IPS-18a (cell line): ENCODE measurements at regions not wholly inside any gene's neighbourhood (a gene's known extent, or its start where the extent isn't known, plus 50 kb on each side); places are given as distances from the start of the nearest gene placed in this dataset.
"Not testable (repeated sequence)": the region's sequence is repeated elsewhere in the genome, so short reads cannot be mapped to it uniquely, and the experiment has no call there.

Experiments used
- H3K27ac ChIP-seq: one replicate; pipeline ENCODE4 v1.5.1; 2013; ENCODE audit warnings: low read length
- H3K27me3 ChIP-seq: one replicate; pipeline ENCODE4 v1.6.1; 2013; ENCODE audit warnings: mild to moderate bottlenecking, low read length; ENCODE audit not compliant: control insufficient read depth, insufficient read depth
- H3K36me3 ChIP-seq: one replicate; pipeline ENCODE4 v1.6.1; 2013; ENCODE audit warnings: low read depth, low read length; ENCODE audit not compliant: control insufficient read depth
- H3K4me1 ChIP-seq: one replicate; pipeline ENCODE4 v1.6.1; 2013; ENCODE audit warnings: low read depth, low read length; ENCODE audit not compliant: control insufficient read depth
- H3K4me3 ChIP-seq: one replicate; pipeline ENCODE4 v1.5.1; 2013; ENCODE audit warnings: low read length
- H3K9ac ChIP-seq: one replicate; pipeline ENCODE4 v1.6.1; 2013; ENCODE audit warnings: mild to moderate bottlenecking, low read length, moderate library complexity
- H3K9me3 ChIP-seq: one replicate; pipeline ENCODE4 v1.6.1; 2013; ENCODE audit warnings: low read depth, low read length; ENCODE audit not compliant: control insufficient read depth

GRCh38 chr11:91067666-91068065 is 844.8 kb upstream of the CHORDC1 start:
- Histone ChIP-seq H3K4me1 (no peaks in the 10 kb centered on the region), H3K27me3 (no peaks in the 10 kb centered on the region), H3K9me3 (no peaks in the 10 kb centered on the region), H3K4me3 (no peak overlapping the region), H3K9ac (no peak overlapping the region), H3K36me3 (no peaks in the 10 kb centered on the region), H3K27ac (no peak overlapping the region)

- no peak overlapping the region for H3K4me3 ChIP-seq
- no peaks in the 10 kb centered on the region for H3K36me3 ChIP-seq
- no peak overlapping the region for H3K9ac ChIP-seq
- H3K4me1 ChIP-seq: no peaks in the 10 kb centered on the region
- no peaks in the 10 kb centered on the region for H3K27me3 ChIP-seq
- no peak overlapping the region for H3K27ac ChIP-seq
- H3K9me3 ChIP-seq: no peaks in the 10 kb centered on the region
Measured at GRCh38 chr11:91066456-91067047, 843.7 kb upstream of the CHORDC1 start.

GRCh38 chr11:91063399-91063798 is 840.5 kb upstream of the CHORDC1 start:
- H3K9me3 ChIP-seq, H3K27ac ChIP-seq, H3K4me1 ChIP-seq, H3K36me3 ChIP-seq, H3K27me3 ChIP-seq, H3K4me3 ChIP-seq, H3K9ac ChIP-seq: not testable (repeated sequence)

GRCh38 chr11:91047882-91048281 is 825.0 kb upstream of the CHORDC1 start:
- no peaks in the 10 kb centered on the region for H3K27me3 ChIP-seq
- H3K27ac ChIP-seq: no peak overlapping the region
- H3K4me3 ChIP-seq: no peak overlapping the region
- no peaks in the 10 kb centered on the region for H3K4me1 ChIP-seq
- H3K36me3 ChIP-seq: no peaks in the 10 kb centered on the region
- no peaks in the 10 kb centered on the region for H3K9me3 ChIP-seq
- no peak overlapping the region for H3K9ac ChIP-seq

- Histone ChIP-seq H3K4me3 (no peak overlapping the region), H3K9ac (no peak overlapping the region), H3K27ac (no peak overlapping the region), H3K9me3 (no peaks in the 10 kb centered on the region), H3K4me1 (no peaks in the 10 kb centered on the region), H3K36me3 (no peaks in the 10 kb centered on the region), H3K27me3 (no peaks in the 10 kb centered on the region)
Measured at GRCh38 chr11:91046261-91046660, 823.4 kb upstream of the CHORDC1 start.

GRCh38 chr11:91041626-91042025 is 818.8 kb upstream of the CHORDC1 start:
- no peaks in the 10 kb centered on the region for H3K27me3 ChIP-seq
- H3K9me3 ChIP-seq: no peaks in the 10 kb centered on the region
- no peak overlapping the region for H3K4me3 ChIP-seq
- no peaks in the 10 kb centered on the region for H3K36me3 ChIP-seq
- H3K27ac ChIP-seq: no peak overlapping the region
- H3K4me1 ChIP-seq: no peaks in the 10 kb centered on the region
- H3K9ac ChIP-seq: no peak overlapping the region

- H3K4me3 ChIP-seq: no peak overlapping the region
Measured at GRCh38 chr11:91023731-91024130, 800.9 kb upstream of the CHORDC1 start.

GRCh38 chr11:91011503-91011902 is 788.7 kb upstream of the CHORDC1 start:
- Histone ChIP-seq H3K36me3 (no peaks in the 10 kb centered on the region), H3K9me3 (no peaks in the 10 kb centered on the region), H3K27me3 (no peaks in the 10 kb centered on the region), H3K9ac (no peak overlapping the region), H3K4me1 (no peaks in the 10 kb centered on the region), H3K27ac (no peak overlapping the region), H3K4me3 (no peak overlapping the region)

More at GRCh38 chr11:91023731-91024130, 800.9 kb upstream of the CHORDC1 start:
- no peaks in the 10 kb centered on the region for H3K9me3 ChIP-seq
- H3K4me1 ChIP-seq: no peaks in the 10 kb centered on the region
- H3K9ac ChIP-seq: no peak overlapping the region
- no peaks in the 10 kb centered on the region for H3K27me3 ChIP-seq
- H3K36me3 ChIP-seq: no peaks in the 10 kb centered on the region
- H3K27ac ChIP-seq: no peak overlapping the region

- Histone ChIP-seq H3K36me3 (no peaks in the 10 kb centered on the region), H3K4me3 (no peak overlapping the region), H3K9me3 (no peaks in the 10 kb centered on the region), H3K9ac (no peak overlapping the region), H3K27ac (peak overlapping the region; percentile 9), H3K27me3 (no peaks in the 10 kb centered on the region), H3K4me1 (peaks cover 9% of the 10 kb centered on the region)
Measured at GRCh38 chr11:91005458-91005857, 782.6 kb upstream of the CHORDC1 start.

GRCh38 chr11:90997241-90997640 is 774.4 kb upstream of the CHORDC1 start:
- Histone ChIP-seq H3K4me3 (no peak overlapping the region), H3K9ac (no peak overlapping the region), H3K27me3 (no peaks in the 10 kb centered on the region), H3K9me3 (no peaks in the 10 kb centered on the region), H3K4me1 (peaks cover 4% of the 10 kb centered on the region), H3K36me3 (no peaks in the 10 kb centered on the region), H3K27ac (peak overlapping the region; percentile 18)

GRCh38 chr11:90972159-90972558 is 749.3 kb upstream of the CHORDC1 start:
- H3K36me3 ChIP-seq, H3K9me3 ChIP-seq, H3K27me3 ChIP-seq, H3K27ac ChIP-seq, H3K4me1 ChIP-seq, H3K9ac ChIP-seq, H3K4me3 ChIP-seq: not testable (repeated sequence)

- no peaks in the 10 kb centered on the region for H3K9me3 ChIP-seq
- H3K36me3 ChIP-seq: no peaks in the 10 kb centered on the region
- no peak overlapping the region for H3K9ac ChIP-seq
- no peak overlapping the region for H3K4me3 ChIP-seq
- H3K4me1 ChIP-seq: no peaks in the 10 kb centered on the region
- H3K27ac ChIP-seq: no peak overlapping the region
- no peaks in the 10 kb centered on the region for H3K27me3 ChIP-seq
Measured at GRCh38 chr11:90947930-90948329, 725.1 kb upstream of the CHORDC1 start.
